HG02763 (cell line): ENCODE measurements at regions not wholly inside any gene's neighbourhood (a gene's known extent, or its start where the extent isn't known, plus 50 kb on each side); places are given as distances from the start of the nearest gene placed in this dataset.
"Not testable (repeated sequence)": the region's sequence is repeated elsewhere in the genome, so short reads cannot be mapped to it uniquely, and the experiment has no call there.

ENCODE experiments used
- ATAC-seq: cut with Tn5 transposase; IDR thresholded peaks from one replicate; pipeline ENCODE4 v1.9.1; 2021; ENCODE audit warnings: mild to moderate bottlenecking, moderate library complexity; ENCODE audit not compliant: unreplicated experiment

DNA sequence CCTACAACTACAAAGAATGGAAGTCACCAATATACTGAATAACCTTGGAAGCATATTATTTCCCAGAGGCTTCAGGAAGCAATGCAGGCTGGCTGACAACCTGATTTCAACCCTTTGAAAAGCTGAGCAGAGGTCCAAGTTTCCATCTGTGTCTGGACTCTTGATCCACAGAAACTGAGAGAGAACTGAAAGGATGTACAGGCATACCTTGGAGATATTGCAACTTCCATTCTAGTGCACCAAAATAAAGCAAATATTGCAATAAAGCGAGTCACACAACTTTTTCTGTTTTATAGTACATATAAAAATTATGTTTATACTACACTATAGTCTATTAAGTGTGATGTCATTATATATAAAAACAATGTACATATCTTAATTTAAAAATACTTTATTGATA lies 85.3 kb downstream of the TYW3 start:
- ATAC-seq: no peak

DNA sequence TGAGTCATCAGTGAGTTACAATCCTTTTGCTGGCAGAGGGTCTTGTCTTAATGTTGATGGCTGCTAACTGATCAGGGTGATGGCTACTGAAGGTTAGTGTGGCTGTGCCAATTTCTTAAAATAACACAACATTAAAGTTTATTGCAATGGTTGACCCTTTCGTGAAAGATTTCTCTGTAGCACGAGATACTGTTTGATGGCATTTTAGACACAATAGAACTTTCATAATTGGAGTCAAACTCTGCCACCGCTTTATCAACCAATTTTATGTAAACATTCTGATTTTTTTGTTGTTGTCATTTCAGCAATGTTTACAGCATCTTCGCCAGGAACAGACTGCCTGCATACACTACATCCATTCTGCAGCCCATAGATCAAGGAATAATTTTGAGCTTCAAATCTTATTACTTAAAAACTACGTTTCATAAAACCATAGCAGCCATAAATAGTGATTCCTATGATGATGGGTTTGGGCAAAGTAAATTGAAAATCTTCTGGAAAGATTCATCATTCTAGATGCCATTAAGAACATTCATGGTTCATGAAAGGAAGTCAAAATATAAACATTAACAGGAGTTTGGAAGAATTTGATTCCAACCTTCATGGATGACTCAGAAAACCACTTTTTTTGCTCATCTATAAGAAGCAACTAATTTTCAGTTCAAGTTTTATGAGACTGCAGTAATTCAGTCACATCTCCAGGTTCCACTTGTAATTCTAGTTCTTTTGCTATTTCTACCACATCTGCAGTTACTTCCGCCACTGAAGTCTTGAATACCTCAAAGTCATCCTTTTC lies 85.9 kb downstream of the TYW3 start:
- no peak for ATAC-seq

DNA sequence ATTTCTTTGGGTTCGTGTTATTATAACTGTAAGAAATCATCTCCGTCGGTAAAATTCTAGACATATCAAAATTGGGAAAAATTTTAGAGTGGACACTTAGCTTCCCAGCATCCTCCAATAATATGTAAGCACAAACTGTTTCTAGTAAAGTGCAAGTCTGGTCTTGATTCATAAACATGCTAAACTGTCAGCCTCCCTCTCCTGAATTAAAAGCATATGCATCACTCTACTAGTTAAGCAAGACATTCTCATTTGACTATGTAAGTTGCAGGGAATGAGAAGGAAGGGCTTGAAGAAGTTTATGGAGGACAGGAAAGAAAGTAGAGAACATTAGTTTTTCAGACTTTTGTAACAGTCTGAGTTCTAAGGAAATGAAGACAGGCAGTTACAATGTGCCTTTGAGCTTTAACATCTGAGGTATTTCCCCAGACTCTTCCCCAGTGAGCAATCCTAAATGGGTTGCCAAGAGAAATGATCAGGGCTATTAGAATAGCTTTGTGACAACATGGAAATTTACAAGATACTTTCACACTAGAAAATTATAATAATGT lies 90.0 kb downstream of the TYW3 start:
- ATAC-seq: no peak

DNA sequence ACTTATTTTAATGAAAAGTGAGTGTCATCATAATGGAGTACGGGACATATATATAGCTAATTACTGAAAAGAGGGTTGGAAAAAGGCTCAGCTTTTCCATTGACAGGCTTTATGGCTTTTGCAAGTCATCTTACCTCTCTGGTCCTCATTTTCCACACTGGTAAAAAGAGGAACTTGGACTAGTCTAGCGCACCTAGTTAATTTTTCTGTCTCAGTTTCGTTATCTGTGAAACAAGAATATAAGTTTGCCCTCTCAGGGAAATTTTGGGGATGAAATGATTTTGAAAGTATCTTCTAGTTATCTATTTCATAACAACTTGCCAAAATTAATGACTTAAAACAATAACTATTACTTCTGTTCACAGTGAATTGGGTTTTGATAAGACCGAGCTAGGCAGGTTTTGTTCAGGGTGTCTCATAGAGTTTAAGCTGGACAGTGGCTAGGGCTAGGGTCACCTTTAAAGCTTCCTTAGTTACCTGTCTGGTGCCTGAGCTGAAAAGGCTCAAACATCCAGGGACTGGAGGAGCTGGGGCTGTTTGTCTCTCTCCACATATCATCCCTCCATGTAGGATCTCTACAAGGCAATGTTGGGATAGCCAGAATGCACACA lies 91.7 kb downstream of the TYW3 start:
- ATAC-seq: peak; percentile 96

DNA sequence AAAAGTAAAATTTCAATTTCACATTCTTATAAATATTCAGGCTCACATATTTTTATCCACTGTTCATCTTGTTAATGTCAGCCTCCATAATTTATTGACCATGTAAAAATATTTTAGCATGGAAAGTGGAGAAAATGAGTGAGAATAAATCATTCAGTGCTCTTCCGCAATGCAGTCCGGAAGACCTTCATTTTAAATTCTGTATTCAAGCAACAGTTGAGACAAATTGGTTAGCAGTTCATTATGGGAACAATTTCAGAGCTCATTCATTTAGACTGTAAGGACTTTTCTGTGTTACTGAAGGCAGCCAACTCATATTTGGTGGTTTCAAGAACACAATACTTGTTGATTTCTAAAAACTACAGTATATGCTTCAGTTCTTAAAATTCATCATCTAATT lies 97.8 kb downstream of the TYW3 start:
- ATAC-seq: no peak

DNA sequence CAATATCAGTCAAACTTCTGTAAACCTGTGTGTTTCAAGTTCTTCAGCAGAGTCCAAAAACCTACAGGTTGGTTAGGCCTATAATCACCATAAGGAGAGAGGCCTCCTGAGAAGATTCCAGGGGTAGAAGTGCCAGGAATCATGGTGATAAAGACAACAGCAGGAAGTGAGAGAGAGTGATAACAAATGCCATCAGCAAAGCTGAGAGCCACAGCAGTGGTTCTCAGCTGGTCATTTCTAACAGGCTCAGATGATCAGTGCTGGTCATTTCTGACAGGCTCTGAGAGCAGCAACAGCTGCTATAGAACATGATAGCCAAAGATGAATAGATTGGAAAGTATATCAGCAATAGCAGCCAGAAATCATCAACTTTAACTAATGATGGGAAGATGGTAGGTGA lies 101.3 kb downstream of the TYW3 start:
- ATAC-seq: no peak

- no peak for ATAC-seq
Observed at GRCh38 chr1:74835051-74835450, 102.1 kb downstream of the TYW3 start.

- ATAC-seq: no peak
Observed at GRCh38 chr1:74842726-74843125, 109.8 kb downstream of the TYW3 start.

DNA sequence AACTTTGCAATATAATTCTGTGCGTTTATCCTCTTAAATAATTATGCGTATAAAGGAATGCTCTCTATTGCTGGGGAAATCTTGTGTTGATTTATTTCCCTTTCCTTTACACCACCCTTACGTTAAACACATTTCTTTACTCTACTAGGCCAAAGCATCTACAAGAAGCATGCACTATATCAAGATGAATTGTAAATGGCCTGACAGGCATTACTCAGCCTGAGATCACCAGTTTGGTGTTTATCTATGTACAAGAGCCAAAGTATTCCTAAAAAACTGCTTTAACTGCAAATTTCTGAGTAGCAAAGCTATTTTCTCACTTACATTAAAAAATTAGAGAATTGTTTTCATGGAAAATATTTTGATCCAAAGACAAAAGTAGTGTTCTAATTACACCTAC lies 114.8 kb downstream of the TYW3 start:
- no peak for ATAC-seq

GRCh38 chr1:74853756-74854155 lies 120.8 kb downstream of the TYW3 start:
- no peak for ATAC-seq

- ATAC-seq: no peak
Observed at GRCh38 chr1:74856174-74856573, 123.2 kb downstream of the TYW3 start.

GRCh38 chr1:74857676-74858075 lies 124.7 kb downstream of the TYW3 start:
- peak; percentile 33 for ATAC-seq

DNA sequence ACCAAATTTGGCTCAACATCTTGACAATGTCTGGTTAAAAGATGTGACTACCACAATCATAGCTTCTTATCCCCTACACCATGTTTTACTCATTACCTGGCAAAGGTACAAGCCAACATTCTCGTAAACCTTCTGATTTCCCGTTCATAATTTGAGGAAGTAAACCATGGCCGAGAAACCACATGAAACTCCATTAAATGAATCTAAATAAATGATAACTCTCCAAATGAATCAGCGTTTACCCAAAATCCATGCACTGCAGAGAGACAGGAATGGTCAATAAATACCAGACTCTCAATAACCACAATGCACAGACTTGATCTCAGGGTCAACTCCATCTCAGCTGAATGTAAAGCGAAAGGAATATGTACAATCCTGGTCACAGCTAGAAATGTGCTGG lies 125.2 kb downstream of the TYW3 start:
- ATAC-seq: peak; percentile 70

GRCh38 chr1:74861867-74862266 lies 128.9 kb downstream of the TYW3 start:
- no peak for ATAC-seq

DNA sequence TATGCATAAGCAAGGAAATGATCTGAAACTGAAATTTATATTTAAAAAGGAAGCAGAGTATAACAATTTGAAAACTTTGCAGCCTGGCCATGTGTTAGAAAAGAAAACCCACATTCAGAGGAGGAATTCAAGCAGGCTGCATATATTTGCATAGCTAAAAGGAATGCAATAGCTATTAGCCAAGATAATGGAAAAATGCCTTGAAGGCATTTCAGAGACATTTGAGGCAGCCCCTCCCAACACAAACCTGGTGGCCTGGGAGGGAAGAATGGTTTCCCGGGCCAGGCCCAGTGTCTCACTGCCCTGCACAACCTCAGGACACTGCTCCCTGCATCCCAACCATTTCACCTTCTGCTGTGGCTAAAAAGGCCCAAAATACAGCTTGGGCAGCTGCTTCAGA lies 136.8 kb downstream of the TYW3 start:
- no peak for ATAC-seq

GRCh38 chr1:74877366-74877765 lies 144.4 kb downstream of the TYW3 start:
- ATAC-seq: not testable (repeated sequence)

DNA sequence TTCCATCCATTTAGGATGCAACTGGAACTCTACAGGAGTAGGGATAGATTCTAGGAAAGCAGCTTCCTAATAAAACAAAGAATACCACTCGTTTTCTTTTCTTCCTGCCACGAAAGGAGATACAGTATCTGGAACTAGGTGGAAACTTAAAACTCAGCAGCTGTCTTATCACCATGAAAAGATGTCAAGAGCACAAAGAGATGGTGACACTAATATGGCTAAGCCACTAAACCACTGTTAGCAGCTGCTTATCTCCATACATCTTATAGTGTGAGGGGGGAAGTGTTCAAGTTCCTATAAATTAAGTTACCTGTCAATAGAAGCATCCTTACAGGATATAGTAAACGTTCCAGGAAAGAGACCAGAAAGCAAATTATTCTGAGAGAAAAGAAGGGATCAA lies 162.5 kb downstream of the TYW3 start:
- ATAC-seq: no peak

GRCh38 chr1:74908131-74908530 lies 175.2 kb downstream of the TYW3 start:
- ATAC-seq: no peak

DNA sequence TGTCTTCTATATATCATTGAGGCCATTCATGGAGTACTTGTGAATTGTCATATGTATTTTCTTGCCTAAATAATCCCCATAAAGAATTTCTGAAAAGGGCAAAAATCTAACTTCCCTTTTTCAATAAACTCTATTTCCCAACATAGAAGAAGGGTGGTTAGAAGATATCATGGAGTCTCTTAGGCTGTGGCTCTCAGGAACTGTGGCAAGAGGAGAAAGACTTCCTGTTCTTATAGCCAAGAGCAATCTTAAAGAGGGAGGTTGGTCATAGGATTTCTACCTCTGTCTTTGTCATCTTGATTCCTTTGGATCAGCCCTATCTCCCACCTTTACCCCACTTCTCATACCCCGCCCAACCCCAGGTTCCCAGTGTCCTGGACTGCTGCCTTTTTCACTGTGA lies 175.8 kb downstream of the TYW3 start:
- no peak for ATAC-seq

DNA sequence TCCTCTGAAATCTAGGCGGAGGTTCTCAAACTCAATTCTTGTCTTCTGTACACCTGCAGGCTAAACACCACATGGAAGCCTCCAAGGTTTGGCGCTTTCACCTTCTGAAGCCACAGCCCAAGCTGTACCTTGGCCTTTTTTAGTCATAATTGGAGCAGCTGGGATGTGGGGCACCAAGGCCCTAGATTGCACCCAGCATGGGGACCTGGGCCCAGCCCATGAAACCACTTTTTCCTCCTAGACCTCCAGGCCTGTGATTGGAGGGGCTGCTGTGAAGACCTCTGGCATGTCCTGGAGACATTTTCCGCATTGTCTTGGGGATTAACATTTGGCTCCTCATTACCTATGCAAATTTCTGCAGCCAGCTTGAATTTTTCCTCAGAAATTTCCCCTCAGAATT lies 181.0 kb downstream of the TYW3 start:
- no peak for ATAC-seq

- ATAC-seq: no peak
Observed at GRCh38 chr1:74933500-74933899, 200.5 kb downstream of the TYW3 start.

- ATAC-seq: no peak
Observed at GRCh38 chr1:74935446-74935845, 198.7 kb upstream of the LHX8 start.
